Activated CD8-positive, alpha-beta T cell treated with anti-CD3 and anti-CD28 coated beads, Interleukin-2, amount 10 ng/mL, durations not matched to agents 7 days and 5 days (primary cell): ENCODE measurements at regions not wholly inside any gene's neighbourhood (a gene's known extent, or its start where the extent isn't known, plus 50 kb on each side); places are given as distances from the start of the nearest gene placed in this dataset.

Experiments
- ATAC-seq: fragments of 150-1000 bp; cut with Tn5 transposase; one replicate; pipeline ENCODE4 v1.10.0; 2021; ENCODE audit warnings: moderate library complexity
- CTCF ChIA-PET: fragments of 350-600 bp; sonication (Branson Sonifier 250); formaldehyde crosslinking; loops from one replicate; lab custom pipeline; 2021; ENCODE audit warnings: antibody characterized with exemption; lab: Charles Lee
- POLR2A ChIA-PET: fragments of 350-600 bp; sonication (Branson Sonifier 250); formaldehyde crosslinking; loops from one replicate; lab custom pipeline; 2021; ENCODE audit warnings: antibody characterized with exemption; lab: Charles Lee
- DNase-seq: peaks from one replicate; pipeline ENCODE4 v3.0.0-alpha.2; 2020
- H3K27ac Mint-ChIP-seq: one replicate; pipeline ENCODE4 v1.8.0; 2021; ENCODE audit warnings: mild to moderate bottlenecking, mixed read lengths
- H3K27me3 Mint-ChIP-seq: one replicate; pipeline ENCODE4 v1.8.0; 2021; ENCODE audit warnings: low read depth, mixed read lengths
- H3K36me3 Mint-ChIP-seq: one replicate; pipeline ENCODE4 v1.8.0; 2021; ENCODE audit warnings: low read depth, mixed read lengths
- H3K4me1 Mint-ChIP-seq: one replicate; pipeline ENCODE4 v1.8.0; 2021; ENCODE audit warnings: low read depth, mixed read lengths
- H3K4me3 Mint-ChIP-seq: one replicate; pipeline ENCODE4 v1.8.0; 2021; ENCODE audit warnings: mild to moderate bottlenecking, mixed read lengths
- H3K9me3 Mint-ChIP-seq: one replicate; pipeline ENCODE4 v1.8.0; 2022; ENCODE audit warnings: mixed read lengths; ENCODE audit not compliant: insufficient read depth

- peaks cover 23% of the 10 kb centered on the region for H3K27me3 Mint-ChIP-seq
- CTCF ChIA-PET, result interaction anchor here (0.9 to 1.3 kb wide), 3 partner anchors 11 to 20 kb away, joined by 3 to 5 read pairs (median 4); no protein-coding TSS in a partner anchor
- DNase-seq (no peak), ATAC-seq (peak; percentile 8)
- no peaks in the 10 kb centered on the region for H3K36me3 Mint-ChIP-seq
- H3K27ac Mint-ChIP-seq, result peak overlapping the region; percentile 85
- H3K4me3 Mint-ChIP-seq, result peak overlapping the region; percentile 18
- peaks cover 63% of the 10 kb centered on the region for H3K4me1 Mint-ChIP-seq
- POLR2A ChIA-PET, result no interaction called here
- no peaks in the 10 kb centered on the region for H3K9me3 Mint-ChIP-seq
Measured at GRCh38 chr18:22344445-22344844, 73.3 kb downstream of the CTAGE1 start.

- CTCF ChIA-PET, result no interaction called here
Measured at GRCh38 chr18:22343613-22344012, 74.1 kb downstream of the CTAGE1 start.

GRCh38 chr18:22342625-22343024 is 75.1 kb downstream of the CTAGE1 start:
- DNase-seq, result no peak
- peaks cover 61% of the 10 kb centered on the region for H3K4me1 Mint-ChIP-seq
- no peaks in the 10 kb centered on the region for H3K36me3 Mint-ChIP-seq
- peak overlapping the region; percentile 3 for H3K4me3 Mint-ChIP-seq
- peaks cover 12% of the 10 kb centered on the region for H3K27me3 Mint-ChIP-seq
- peak overlapping the region; percentile 88 for H3K27ac Mint-ChIP-seq
- H3K9me3 Mint-ChIP-seq, result no peaks in the 10 kb centered on the region
- ChIA-PET POLR2A (interaction anchor here (1.4 to 1.5 kb wide), 2 partner anchors 60 to 742 kb away, joined by 4 read pairs; partner anchors contain the start of gene ESCO1), CTCF (no interaction called here)
- ATAC-seq, result peak; percentile 10

More at GRCh38 chr18:22343613-22344012, 74.1 kb downstream of the CTAGE1 start:
- no peaks in the 10 kb centered on the region for H3K9me3 Mint-ChIP-seq
- ATAC-seq (no peak), DNase-seq (no peak)
- POLR2A ChIA-PET, result interaction anchor here (0.6 to 1.5 kb wide), 3 partner anchors 16 to 743 kb away, joined by 3 to 4 read pairs (median 4); partner anchors contain the start of gene ESCO1
- no peaks in the 10 kb centered on the region for H3K36me3 Mint-ChIP-seq
- peak overlapping the region; percentile 31 for H3K4me3 Mint-ChIP-seq
- peaks cover 59% of the 10 kb centered on the region for H3K4me1 Mint-ChIP-seq
- H3K27ac Mint-ChIP-seq, result peak overlapping the region; percentile 85
- H3K27me3 Mint-ChIP-seq, result peaks cover 15% of the 10 kb centered on the region

DNA sequence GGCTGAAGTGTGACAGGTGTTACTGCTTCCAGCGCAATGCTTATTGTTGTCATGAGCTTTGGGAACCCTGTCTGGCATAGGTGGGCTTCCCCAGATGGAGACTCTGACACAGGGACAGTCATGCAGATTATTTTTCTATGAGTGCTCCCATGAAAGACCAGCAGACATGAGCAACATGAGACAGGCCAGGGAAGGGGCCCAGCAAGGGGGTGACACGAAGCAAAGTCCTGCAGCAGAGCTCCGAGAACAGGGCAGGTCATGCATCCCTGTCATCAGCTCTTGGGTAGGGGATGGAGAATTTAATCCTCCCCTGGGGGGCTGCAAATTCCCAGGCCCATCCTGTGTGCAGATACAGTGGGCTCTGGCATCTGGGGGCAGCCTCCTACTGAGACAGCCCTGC is 77.4 kb downstream of the CTAGE1 start:
- no peaks in the 10 kb centered on the region for H3K9me3 Mint-ChIP-seq
- H3K27ac Mint-ChIP-seq, result no peak overlapping the region
- peaks cover 2% of the 10 kb centered on the region for H3K27me3 Mint-ChIP-seq
- no peak overlapping the region for H3K4me3 Mint-ChIP-seq
- CTCF ChIA-PET, result no interaction called here
- DNase-seq, result no peak
- no peaks in the 10 kb centered on the region for H3K36me3 Mint-ChIP-seq
- POLR2A ChIA-PET, result no interaction called here
- H3K4me1 Mint-ChIP-seq, result peaks cover 53% of the 10 kb centered on the region
- no peak for ATAC-seq

GRCh38 chr18:22339913-22340312 is 77.8 kb downstream of the CTAGE1 start:
- H3K36me3 Mint-ChIP-seq, result no peaks in the 10 kb centered on the region
- peaks cover 2% of the 10 kb centered on the region for H3K27me3 Mint-ChIP-seq
- no peak overlapping the region for H3K4me3 Mint-ChIP-seq
- ChIA-PET POLR2A (no interaction called here), CTCF (no interaction called here)
- ATAC-seq, result no peak
- H3K27ac Mint-ChIP-seq, result no peak overlapping the region
- H3K9me3 Mint-ChIP-seq, result no peaks in the 10 kb centered on the region
- H3K4me1 Mint-ChIP-seq, result peaks cover 50% of the 10 kb centered on the region
- DNase-seq, result no peak

GRCh38 chr18:22337833-22338232 is 79.9 kb downstream of the CTAGE1 start:
- DNase-seq, result no peak
- peaks cover 2% of the 10 kb centered on the region for H3K27me3 Mint-ChIP-seq
- H3K27ac Mint-ChIP-seq, result peak overlapping the region; percentile 56
- no peak for ATAC-seq
- no peaks in the 10 kb centered on the region for H3K9me3 Mint-ChIP-seq
- H3K4me1 Mint-ChIP-seq, result peaks cover 31% of the 10 kb centered on the region
- no peaks in the 10 kb centered on the region for H3K36me3 Mint-ChIP-seq
- no peak overlapping the region for H3K4me3 Mint-ChIP-seq
- ChIA-PET CTCF (no interaction called here), POLR2A (interaction anchor here (1.5 kb wide), 1 partner anchor 11 kb away, joined by 3 read pairs; no protein-coding TSS in a partner anchor)

DNA sequence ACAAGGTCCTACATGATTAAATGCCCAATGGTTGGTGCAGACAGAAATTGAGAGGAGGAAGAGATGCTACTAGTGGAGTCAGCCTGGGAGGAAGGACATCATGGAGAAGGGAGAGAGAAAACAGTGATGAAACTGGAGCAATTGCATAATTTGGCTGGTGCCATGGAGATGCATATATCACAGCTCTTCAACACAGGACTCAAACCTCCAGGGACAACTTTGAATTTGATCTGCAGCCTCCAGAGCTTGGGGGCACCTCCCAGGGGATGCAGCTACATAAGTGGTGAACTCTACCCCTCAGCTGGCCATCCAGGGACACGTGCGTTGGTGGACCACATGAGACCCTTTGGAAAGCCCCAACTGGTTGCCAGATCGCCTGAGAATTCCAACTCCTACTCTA is 80.4 kb downstream of the CTAGE1 start:
- H3K4me1 Mint-ChIP-seq, result peaks cover 28% of the 10 kb centered on the region
- ATAC-seq, result no peak
- ChIA-PET POLR2A (interaction anchor here (1.5 kb wide), 1 partner anchor 11 kb away, joined by 3 read pairs; no protein-coding TSS in a partner anchor), CTCF (no interaction called here)
- H3K9me3 Mint-ChIP-seq, result no peaks in the 10 kb centered on the region
- peaks cover 2% of the 10 kb centered on the region for H3K27me3 Mint-ChIP-seq
- H3K27ac Mint-ChIP-seq, result no peak overlapping the region
- no peaks in the 10 kb centered on the region for H3K36me3 Mint-ChIP-seq
- H3K4me3 Mint-ChIP-seq, result no peak overlapping the region
- DNase-seq, result no peak

GRCh38 chr18:22336406-22336805 is 81.3 kb downstream of the CTAGE1 start:
- Mint-ChIP-seq H3K36me3 (no peaks in the 10 kb centered on the region), H3K4me1 (peaks cover 21% of the 10 kb centered on the region), H3K4me3 (no peak overlapping the region), H3K9me3 (no peaks in the 10 kb centered on the region), H3K27ac (no peak overlapping the region), H3K27me3 (peaks cover 2% of the 10 kb centered on the region)
- ATAC-seq, result no peak
- CTCF ChIA-PET, result no interaction called here
- DNase-seq, result no peak
- POLR2A ChIA-PET, result no interaction called here

DNA sequence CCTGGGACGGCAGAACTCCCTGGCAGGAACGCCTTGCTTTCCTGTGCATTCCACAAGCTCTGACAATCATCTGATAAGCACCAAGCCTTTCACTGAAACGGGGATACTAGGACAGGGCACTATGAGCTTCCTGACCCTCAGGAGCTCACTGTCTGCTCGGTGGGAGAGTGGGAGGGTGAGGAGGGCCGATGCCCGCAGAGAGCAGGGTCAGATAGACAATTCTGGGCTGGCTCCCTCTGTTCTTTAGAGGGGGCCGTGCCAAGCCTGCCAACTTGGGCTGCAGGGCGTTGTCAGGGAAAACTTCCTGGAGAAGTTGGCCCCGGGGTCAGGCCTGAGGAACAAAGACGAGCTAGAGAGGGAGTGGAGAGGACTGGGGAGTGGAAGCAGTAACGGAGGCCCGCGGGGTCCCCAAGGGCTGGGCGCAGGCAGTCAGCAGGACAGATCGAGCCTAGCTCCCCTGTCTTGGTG is 82.0 kb downstream of the CTAGE1 start:
- no peak overlapping the region for H3K27ac Mint-ChIP-seq
- ChIA-PET POLR2A (interaction anchor here (0.5 kb wide), 1 partner anchor 100 kb away, joined by 3 read pairs; no protein-coding TSS in a partner anchor), CTCF (no interaction called here)
- H3K27me3 Mint-ChIP-seq, result peaks cover 2% of the 10 kb centered on the region
- ATAC-seq, result no peak
- H3K9me3 Mint-ChIP-seq, result no peaks in the 10 kb centered on the region
- no peaks in the 10 kb centered on the region for H3K36me3 Mint-ChIP-seq
- H3K4me1 Mint-ChIP-seq, result peaks cover 21% of the 10 kb centered on the region
- no peak for DNase-seq
- no peak overlapping the region for H3K4me3 Mint-ChIP-seq

DNA sequence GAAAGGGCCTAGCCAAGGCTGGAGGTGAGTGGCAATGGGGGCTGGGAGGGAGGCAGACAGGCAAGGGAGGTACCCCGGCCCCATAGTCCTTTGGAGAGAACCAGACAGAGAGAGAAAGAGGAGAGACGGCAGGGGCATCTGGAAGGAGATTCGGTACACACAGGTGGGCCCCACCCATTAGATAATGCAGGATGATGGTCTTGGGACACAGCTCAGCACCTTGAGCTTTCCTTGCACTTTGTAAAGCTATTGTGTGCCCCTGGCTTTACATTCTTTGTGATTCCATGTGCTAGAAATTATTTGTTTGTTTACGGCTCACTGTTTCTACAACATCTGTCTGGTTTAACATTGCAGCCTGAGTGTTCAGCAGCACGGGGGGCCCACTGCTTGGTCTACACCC is 83.1 kb downstream of the CTAGE1 start:
- POLR2A ChIA-PET, result no interaction called here
- no peaks in the 10 kb centered on the region for H3K36me3 Mint-ChIP-seq
- CTCF ChIA-PET, result interaction anchor here (0.8 kb wide), 1 partner anchor 44 kb away, joined by 3 read pairs; no protein-coding TSS in a partner anchor

DNA sequence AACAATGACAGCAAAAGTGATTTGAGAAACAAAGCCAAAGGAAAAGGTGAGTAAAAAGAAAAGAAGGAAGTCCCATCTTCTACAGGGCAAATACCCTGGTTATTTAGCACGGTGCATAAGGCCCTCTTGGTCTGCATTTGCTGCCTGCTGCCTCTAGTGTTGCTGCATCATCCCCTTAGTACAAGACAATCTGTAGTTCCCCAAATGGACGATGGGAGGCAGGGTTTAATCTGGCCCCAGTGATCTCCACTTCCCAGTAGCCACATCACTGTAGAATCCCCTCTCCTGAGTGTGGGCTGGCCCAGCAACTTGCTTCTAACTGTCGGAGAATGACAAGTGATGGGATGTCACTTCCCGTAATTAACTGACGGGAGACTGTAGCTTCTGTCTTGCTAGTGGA is 85.1 kb downstream of the CTAGE1 start:
- no peak for ATAC-seq
- ChIA-PET POLR2A (no interaction called here), CTCF (interaction anchor here (0.9 kb wide), 1 partner anchor 13 kb away, joined by 5 read pairs; no protein-coding TSS in a partner anchor)
- Mint-ChIP-seq H3K4me3 (no peak overlapping the region), H3K27me3 (peaks cover 2% of the 10 kb centered on the region), H3K9me3 (no peaks in the 10 kb centered on the region), H3K27ac (no peak overlapping the region), H3K36me3 (no peaks in the 10 kb centered on the region), H3K4me1 (peaks cover 14% of the 10 kb centered on the region)
- DNase-seq, result no peak

More for the DNA sequence above, 83.1 kb downstream of the CTAGE1 start:
- H3K4me3 Mint-ChIP-seq, result no peak overlapping the region
- H3K27me3 Mint-ChIP-seq, result peaks cover 2% of the 10 kb centered on the region
- peaks cover 21% of the 10 kb centered on the region for H3K4me1 Mint-ChIP-seq
- DNase-seq, result no peak
- no peaks in the 10 kb centered on the region for H3K9me3 Mint-ChIP-seq
- no peak overlapping the region for H3K27ac Mint-ChIP-seq
- ATAC-seq, result no peak

DNA sequence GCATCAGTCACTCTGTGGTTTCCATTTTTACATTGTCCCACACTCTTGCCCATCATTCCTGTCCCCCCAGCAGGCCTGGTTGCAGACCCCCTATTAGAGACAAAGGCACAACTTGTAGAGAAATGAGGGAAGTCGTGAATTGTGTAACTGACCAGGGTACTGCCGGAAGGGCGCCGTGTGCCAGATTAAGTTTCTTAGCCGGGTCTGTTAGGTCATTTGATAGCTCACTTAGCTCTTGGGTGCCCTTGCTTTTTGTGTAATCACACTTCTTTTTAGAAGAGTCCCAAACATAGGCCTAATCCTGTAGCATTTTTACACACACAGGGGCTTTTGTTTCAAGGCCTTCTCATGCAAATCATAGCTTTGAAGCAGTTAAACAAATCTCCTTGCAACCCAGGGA is 87.2 kb downstream of the CTAGE1 start:
- Mint-ChIP-seq H3K27me3 (no peaks in the 10 kb centered on the region), H3K4me3 (no peak overlapping the region), H3K9me3 (no peaks in the 10 kb centered on the region), H3K36me3 (no peaks in the 10 kb centered on the region), H3K4me1 (peaks cover under 1% of the 10 kb centered on the region), H3K27ac (no peak overlapping the region)
- DNase-seq, result no peak
- ChIA-PET POLR2A (no interaction called here), CTCF (no interaction called here)
- ATAC-seq, result no peak
